GOT3 (cell line): ENCODE measurements at regions not wholly inside any gene's neighbourhood (a gene's known extent, or its start where the extent isn't known, plus 50 kb on each side); places are given as distances from the start of the nearest gene placed in this dataset.

Experiments
- DNase-seq: peaks from one replicate; lab custom pipeline; 2025; ENCODE audit warnings: mixed read lengths; lab: John Stamatoyannopoulos, UW

GRCh38 chr1:230000493-230001184 is 66.4 kb upstream of the GALNT2 start:
- DNase-seq: no peak

DNA sequence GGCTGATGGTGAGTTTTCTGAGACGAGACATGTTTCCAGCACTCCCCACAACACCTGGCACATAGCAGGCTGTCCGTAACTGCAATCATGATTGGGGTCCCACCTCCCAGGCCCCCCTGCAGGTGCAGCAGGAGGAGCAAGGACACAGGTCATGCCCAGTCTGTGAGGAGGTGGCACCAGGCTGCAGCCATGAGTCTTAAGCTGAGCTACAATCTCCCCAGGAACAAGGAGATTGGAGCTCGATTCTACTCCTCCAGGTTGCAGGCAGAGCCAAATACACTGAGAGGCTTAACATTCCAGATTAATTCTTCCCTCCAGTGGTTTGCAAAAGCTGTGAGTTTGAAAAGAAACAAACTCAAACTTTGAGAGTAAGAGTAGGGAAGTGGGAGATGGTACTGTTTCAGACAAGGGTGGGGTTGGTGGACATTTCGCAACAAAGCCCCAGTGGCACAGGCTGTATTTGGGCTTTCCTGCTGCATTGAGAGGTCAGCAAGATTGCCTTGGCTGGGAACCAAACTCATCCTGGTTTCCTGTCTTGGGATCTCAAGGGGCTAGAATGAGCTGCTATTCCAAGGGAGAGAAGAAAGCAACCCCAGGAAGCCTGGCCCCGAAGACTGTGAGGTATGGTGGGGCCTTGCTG is 64.8 kb upstream of the GALNT2 start:
- DNase-seq: no peak

GRCh38 chr1:230003409-230003808 is 63.6 kb upstream of the GALNT2 start:
- DNase-seq: no peak

DNA sequence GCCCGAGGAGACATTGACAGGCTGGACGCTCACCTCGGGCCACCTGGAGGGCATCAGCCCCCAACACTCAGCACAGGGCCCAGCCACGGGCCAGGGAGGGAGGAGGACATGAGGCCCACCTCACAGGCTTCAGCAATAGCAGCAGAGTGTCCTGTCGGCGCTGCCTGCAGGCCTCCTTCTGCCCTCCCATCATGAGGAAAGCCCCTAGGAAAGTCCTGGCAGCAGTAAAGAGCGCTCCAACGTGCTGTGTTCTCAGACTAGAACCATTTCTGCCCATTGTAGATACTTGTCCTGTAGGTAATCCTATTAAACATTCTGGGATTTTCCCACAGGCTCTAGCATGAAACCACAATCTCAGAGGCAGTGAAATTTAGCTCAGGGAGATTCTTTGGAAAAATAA is 62.0 kb upstream of the GALNT2 start:
- DNase-seq: no peak

- no peak for DNase-seq
These were observed 58.3 kb upstream of the GALNT2 start for GRCh38 chr1:230008721-230009120.

- no peak for DNase-seq
These were observed 57.3 kb upstream of the GALNT2 start for GRCh38 chr1:230009611-230010313.

DNA sequence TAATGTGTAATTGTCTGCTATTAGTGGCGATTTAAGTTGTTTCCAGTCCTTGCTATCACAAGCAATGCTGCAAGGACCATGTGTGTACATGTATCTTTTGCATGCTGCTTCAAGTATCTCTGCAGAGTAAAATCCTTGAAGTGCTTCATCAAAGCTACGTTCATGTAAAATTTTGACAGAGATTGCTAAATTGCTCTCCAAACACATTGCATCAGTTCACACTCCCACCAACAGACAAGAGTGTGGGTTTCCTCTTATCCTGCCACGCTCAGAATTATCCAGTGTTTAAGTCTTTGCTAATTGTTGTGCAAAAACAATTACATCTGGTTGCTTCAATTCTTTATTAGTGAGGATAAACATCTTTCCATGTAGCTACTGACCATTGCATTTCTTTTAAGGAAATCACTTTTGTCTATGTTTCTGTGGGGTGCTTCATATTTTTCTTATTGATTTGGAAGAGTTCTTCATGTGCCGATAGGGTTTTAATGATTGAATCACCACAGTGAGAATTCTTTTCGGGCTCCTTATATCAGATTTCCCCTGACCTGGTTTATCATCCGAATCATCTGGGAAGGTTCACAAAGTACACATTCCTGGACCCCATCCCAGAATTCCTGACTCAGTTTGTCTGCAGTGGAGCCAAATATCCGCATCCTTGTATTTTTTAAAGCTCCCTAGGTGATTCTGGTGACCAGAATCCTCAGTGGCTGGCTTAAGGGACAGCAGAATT is 56.3 kb upstream of the GALNT2 start:
- no peak for DNase-seq

- DNase-seq: no peak
These were observed 55.5 kb upstream of the GALNT2 start for GRCh38 chr1:230011333-230012092.

DNA sequence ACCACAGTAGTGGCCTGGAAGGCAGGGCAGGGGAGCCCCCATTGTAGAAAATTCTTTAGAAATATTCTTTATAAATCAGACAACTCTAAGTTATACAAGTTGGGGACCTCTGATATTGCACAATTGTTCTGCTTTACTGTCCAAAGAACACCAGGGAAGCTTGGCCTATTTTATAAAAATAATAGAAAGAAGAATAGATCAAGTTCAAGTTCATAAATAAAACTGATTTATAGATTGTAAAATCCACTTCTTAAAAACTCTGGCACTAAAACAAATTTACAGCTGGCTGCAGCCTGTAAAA is 55.0 kb upstream of the GALNT2 start:
- no peak for DNase-seq

- DNase-seq: no peak
These were observed 54.3 kb upstream of the GALNT2 start for GRCh38 chr1:230012741-230013140.

GRCh38 chr1:230016159-230016558 is 50.9 kb upstream of the GALNT2 start:
- no peak for DNase-seq
